IMR-90 (cell line): ENCODE measurements at regions not wholly inside any gene's neighbourhood (a gene's known extent, or its start where the extent isn't known, plus 50 kb on each side); places are given as distances from the start of the nearest gene placed in this dataset.
A peak's percentile ranks its signal among the peaks of the same experiment; 100 is the strongest.

Source experiments
- ATAC-seq: fragments of 200-7000 bp; cut with Tn5 transposase; 2 replicates; pipeline ENCODE4 v1.9.1; 2020; ENCODE audit warnings: low read depth, mild to moderate bottlenecking, moderate library complexity
- BruUV-seq: library from RNA; stranded (reverse); fragments of 400-500 nt; replicated peaks from 2 replicates; lab custom pipeline; 2021; lab: Mats Ljungman, UMichigan
- CTCF ChIA-PET: fragments of 300-600 bp; formaldehyde crosslinking; extraction: SDS; loops from one replicate; lab custom pipeline; 2021; ENCODE audit warnings: antibody characterized with exemption; lab: Yijun Ruan, JAX
- POLR2A ChIA-PET: fragments of 300-600 bp; sonication (Branson Sonifier 250); formaldehyde crosslinking; loops from one replicate; lab custom pipeline; 2022; ENCODE audit warnings: antibody characterized with exemption; ENCODE audit not compliant: unreplicated experiment; lab: Charles Lee
- DNase-seq: peaks from one replicate; pipeline ENCODE4 v3.0.0; 2013
- H2AFZ ChIP-seq: replicated peaks from 2 replicates; pipeline ENCODE3; 2013; ENCODE audit warnings: low read length, mild to moderate bottlenecking; ENCODE audit not compliant: poor library complexity
- H2AK5ac ChIP-seq: 2 replicates; pipeline ENCODE4 v1.6.1; 2013; ENCODE audit warnings: low read depth, low read length, inconsistent platforms
- H2AK9ac ChIP-seq: replicated peaks from 2 replicates; pipeline ENCODE3; 2013; ENCODE audit warnings: mild to moderate bottlenecking, low read depth, low read length, moderate library complexity; ENCODE audit not compliant: poor library complexity
- H2BK120ac ChIP-seq: 2 replicates; pipeline ENCODE4 v1.6.1; 2013; ENCODE audit warnings: low read depth, low read length, inconsistent platforms
- H2BK15ac ChIP-seq: 3 replicates; pipeline ENCODE4 v1.6.1; 2013; ENCODE audit warnings: low read depth, low read length, inconsistent platforms
- H2BK20ac ChIP-seq: 2 replicates; pipeline ENCODE4 v1.6.1; 2013; ENCODE audit warnings: low read depth, mild to moderate bottlenecking, inconsistent platforms, low read length, moderate library complexity
- H2BK5ac ChIP-seq: 2 replicates; pipeline ENCODE4 v1.6.1; 2013; ENCODE audit warnings: mild to moderate bottlenecking, low read depth, low read length, inconsistent platforms; ENCODE audit not compliant: poor library complexity, severe bottlenecking
- H3K14ac ChIP-seq: replicated peaks from 2 replicates; pipeline ENCODE4 v1.6.1; 2013; ENCODE audit warnings: low read depth, low read length, inconsistent platforms
- H3K18ac ChIP-seq: 2 replicates; pipeline ENCODE4 v1.6.1; 2013; ENCODE audit warnings: low read depth, low read length, control low read depth
- H3K23ac ChIP-seq: 2 replicates; pipeline ENCODE4 v1.6.1; 2013; ENCODE audit warnings: low read depth, low read length, inconsistent platforms
- H3K27ac ChIP-seq: 2 replicates; pipeline ENCODE4 v1.5.1; 2013; ENCODE audit warnings: mild to moderate bottlenecking, control low read depth, low read length; ENCODE audit not compliant: insufficient read depth
- H3K27me3 ChIP-seq: 2 replicates; pipeline ENCODE4 v1.6.1; 2013; ENCODE audit warnings: low read length; ENCODE audit not compliant: control insufficient read depth, insufficient read depth
- H3K36me3 ChIP-seq: 2 replicates; pipeline ENCODE4 v1.6.1; 2013; ENCODE audit warnings: low read length, mixed read lengths; ENCODE audit not compliant: control insufficient read depth, insufficient read depth
- H3K4ac ChIP-seq: 2 replicates; pipeline ENCODE4 v1.6.1; 2013; ENCODE audit warnings: low read depth, low read length, inconsistent platforms
- H3K4me1 ChIP-seq: 2 replicates; pipeline ENCODE4 v1.6.1; 2013; ENCODE audit warnings: low read length, mixed read lengths; ENCODE audit not compliant: control insufficient read depth, insufficient read depth
- H3K4me2 ChIP-seq: 2 replicates; pipeline ENCODE4 v1.6.1; 2013; ENCODE audit warnings: low read depth, mild to moderate bottlenecking, control low read depth, low read length, moderate library complexity
- H3K4me3 ChIP-seq: 2 replicates; pipeline ENCODE4 v1.5.1; 2013; ENCODE audit warnings: low read depth, mild to moderate bottlenecking, control low read depth, low read length, moderate library complexity; ENCODE audit not compliant: insufficient read depth
- H3K56ac ChIP-seq: 2 replicates; pipeline ENCODE4 v1.6.1; 2013; ENCODE audit warnings: low read length, inconsistent platforms; ENCODE audit not compliant: insufficient read depth; ENCODE audit errors: extremely low read depth
- H3K79me1 ChIP-seq, 2 experiments: 2 replicates each; pipeline ENCODE4 v1.6.1; 2013; ENCODE audit warnings: low read length in 2 of 2, inconsistent platforms in 1 of 2, low read depth in 1 of 2
- H3K9ac ChIP-seq: 2 replicates; pipeline ENCODE4 v1.6.1; 2013; ENCODE audit warnings: low read depth, low read length, control low read depth
- H3K9me1 ChIP-seq: 2 replicates; pipeline ENCODE4 v1.6.1; 2013; ENCODE audit warnings: low read length, inconsistent platforms; ENCODE audit not compliant: insufficient read depth
- H3K9me3 ChIP-seq: 2 replicates; pipeline ENCODE4 v1.6.1; 2013; ENCODE audit warnings: low read length; ENCODE audit not compliant: control insufficient read depth, insufficient read depth
- H4K20me1 ChIP-seq: 2 replicates; pipeline ENCODE4 v1.6.1; 2013; ENCODE audit warnings: low read length, inconsistent platforms; ENCODE audit not compliant: insufficient read depth
- H4K5ac ChIP-seq: 2 replicates; pipeline ENCODE4 v1.6.1; 2013; ENCODE audit warnings: mild to moderate bottlenecking, low read depth, low read length, control low read depth
- H4K8ac ChIP-seq, 2 experiments: 2 replicates each; pipeline ENCODE4 v1.6.1; 2013; ENCODE audit warnings: low read depth in 2 of 2, low read length in 2 of 2, control low read depth in 1 of 2, inconsistent platforms in 1 of 2
- H4K91ac ChIP-seq: 2 replicates; pipeline ENCODE4 v1.6.1; 2013; ENCODE audit warnings: low read depth, low read length, inconsistent platforms; ENCODE audit not compliant: insufficient read depth
- CHD1 ChIP-seq: IDR thresholded peaks from 2 replicates; pipeline ENCODE4 v1.6.1; 2012; ENCODE audit warnings: low read depth, low read length, improper control_type of control experiment
- MAFK ChIP-seq: IDR thresholded peaks from 2 replicates; pipeline ENCODE4 v1.6.1; 2012; ENCODE audit warnings: low read depth, low read length, improper control_type of control experiment
- POLR2A ChIP-seq: IDR thresholded peaks from 2 replicates; pipeline ENCODE4 v1.6.1; 2012; ENCODE audit warnings: mild to moderate bottlenecking, low read depth, low read length
- WGBS, 2 experiments: methylation state at CpG; one replicate each; pipeline versions ENCODE4 v1.1.5 to v1.1.7; 2013; ENCODE audit warnings: missing lambda C conversion rate in 2 of 2; ENCODE audit not compliant: insufficient read length in 1 of 2; ENCODE audit errors: extremely low coverage in 2 of 2; 5-methylcytosine and 5-hydroxymethylcytosine counted together
- dilution Hi-C: fragments of 300-500 bp; cut with HindIII; formaldehyde crosslinking; loops from one replicate; pipeline ENCODE4 v1.14.3; 2018; ENCODE audit warnings: low sequenced_read_pairs; ENCODE audit not compliant: unreplicated experiment
- in situ Hi-C: fragments of 300-500 bp; cut with MboI; formaldehyde crosslinking; loops from 3 replicates; pipeline ENCODE4 v1.14.3; 2019; ENCODE audit warnings: low sequenced_read_pairs, inconsistent platforms, mixed read lengths
- intact Hi-C: fragments of 100-400 bp; cut with micrococcal nuclease; formaldehyde crosslinking; loops from 2 replicates; pipeline ENCODE4 v1.10.0; 2022

- no peak overlapping the region for H3K27ac ChIP-seq
- H2BK5ac ChIP-seq, result peak overlapping the region; percentile 62
- peak overlapping the region; percentile 90; the same call in 1 of the 2 replicates for H4K5ac ChIP-seq
- ChIA-PET POLR2A (no interaction called here), CTCF (no interaction called here)
- no peaks in the 10 kb centered on the region for H3K79me1 ChIP-seq
- no peaks in the 10 kb centered on the region for H4K20me1 ChIP-seq
- H4K8ac ChIP-seq, result no peak overlapping the region
- no peaks in the 10 kb centered on the region for H3K27me3 ChIP-seq
- in situ Hi-C loops (no loop called here), dilution Hi-C loops (no loop called here), intact Hi-C loops (no loop called here)
- H3K9me3 ChIP-seq, result peaks cover 4% of the 10 kb centered on the region; the same call in 1 of the 2 replicates
- H3K23ac ChIP-seq, result no peak overlapping the region
- no peaks in the 10 kb centered on the region for H3K9me1 ChIP-seq
- H3K14ac ChIP-seq, result no peak overlapping the region
- H2AFZ ChIP-seq, result no peak overlapping the region
- no peak for TF ChIP-seq CHD1
- no peak for TF ChIP-seq POLR2A
- no peak for TF ChIP-seq MAFK
- H2BK15ac ChIP-seq, result no peak overlapping the region
- no peak overlapping the region for H3K9ac ChIP-seq
- no peak overlapping the region for H3K56ac ChIP-seq
- peak overlapping the region; percentile 2; the same call in 1 of the 2 replicates for H3K4ac ChIP-seq
- H3K36me3 ChIP-seq, result no peaks in the 10 kb centered on the region
- H3K4me1 ChIP-seq, result peaks cover 8% of the 10 kb centered on the region; the same call in 1 of the 2 replicates
- ATAC-seq, result no peak
- no peak overlapping the region for H2BK120ac ChIP-seq
- H3K4me3 ChIP-seq, result no peak overlapping the region
- BruUV-seq, result no TSS peak
- H4K91ac ChIP-seq, result no peak overlapping the region
- H3K18ac ChIP-seq, result peak overlapping the region; percentile 79; the same call in 1 of the 2 replicates
- no peak overlapping the region for H2AK5ac ChIP-seq
- no peak overlapping the region for H2AK9ac ChIP-seq
- no peak overlapping the region for H3K4me2 ChIP-seq
- peak overlapping the region; percentile 9; the same call in 1 of the 2 replicates for H2BK20ac ChIP-seq
- no CpG with 5 or more reads among the region's 1 CpG for WGBS, 2 experiments
- no peak for DNase-seq
Measured at GRCh38 chr21:27691006-27691405, 724.1 kb upstream of the ADAMTS5 start.
